Gastroesophageal sphincter (tissue), 4 donors: ENCODE measurements at regions not wholly inside any gene's neighbourhood (a gene's known extent, or its start where the extent isn't known, plus 50 kb on each side); places are given as distances from the start of the nearest gene placed in this dataset.
"Not testable (repeated sequence)": the region's sequence is repeated elsewhere in the genome, so short reads cannot be mapped to it uniquely, and the experiment has no call there.

Source experiments
- ATAC-seq: fragments of 150-250 bp; one replicate; pipeline ENCODE4 v1.9.1; 2016; ENCODE audit warnings: mild to moderate bottlenecking, moderate library complexity
- H3K27ac ChIP-seq, 4 donors: fragments of 200-600 bp; sonication (generic) in 3 of 4; 1 replicate in 3 of 4; 2 replicates in 1 of 4; pipeline ENCODE4 v1.5.1; 2016 to 2019
- H3K27me3 ChIP-seq: fragments of 200-600 bp; sonication (generic); one replicate; pipeline ENCODE4 v1.5.1; 2019
- H3K36me3 ChIP-seq, 2 donors: fragments of 200-600 bp; sonication (generic); one replicate each; pipeline ENCODE4 v1.5.1; 2019; ENCODE audit warnings: control low read depth in 1 of 2
- H3K4me1 ChIP-seq, 3 donors: fragments of 200-600 bp; sonication (generic); 1 replicate in 2 of 3; 2 replicates in 1 of 3; pipeline ENCODE4 v1.5.1; 2016 to 2019; ENCODE audit warnings: control low read depth in 2 of 3
- H3K4me3 ChIP-seq, 2 donors: fragments of 200-600 bp; sonication (generic); one replicate each; pipeline ENCODE4 v1.5.1; 2019; ENCODE audit warnings: mild to moderate bottlenecking in 1 of 2, moderate library complexity in 1 of 2
- H3K9me3 ChIP-seq, 3 donors: fragments of 200-600 bp; sonication (generic); one replicate each; pipeline ENCODE4 v1.5.1; 2017 to 2019; ENCODE audit warnings: control low read depth in 2 of 3
- WGBS, 2 donors: methylation state at CpG; one replicate each; pipeline ENCODE4 v1.1.5; 2018; ENCODE audit warnings: low coverage in 1 of 2; 5-methylcytosine and 5-hydroxymethylcytosine counted together

GRCh38 chr16:16526998-16527397 is 148.1 kb downstream of the NPIPA7 start:
- not testable (repeated sequence) for ATAC-seq, H3K36me3 ChIP-seq, H3K4me1 ChIP-seq, H3K27me3 ChIP-seq, H3K27ac ChIP-seq, H3K4me3 ChIP-seq, H3K9me3 ChIP-seq
- WGBS, 2 donors: no CpG with 5 or more reads among the region's 13 CpGs

- H3K36me3 ChIP-seq, H3K4me1 ChIP-seq, ATAC-seq, H3K9me3 ChIP-seq, H3K27me3 ChIP-seq, H3K4me3 ChIP-seq, H3K27ac ChIP-seq: not testable (repeated sequence)
- WGBS, 2 donors: no CpG with 5 or more reads among the region's 5 CpGs
Observed at GRCh38 chr16:16530744-16531143, 151.8 kb downstream of the NPIPA7 start.

- not testable (repeated sequence) for H3K27ac ChIP-seq, H3K4me1 ChIP-seq, ATAC-seq, H3K4me3 ChIP-seq, H3K36me3 ChIP-seq, H3K9me3 ChIP-seq, H3K27me3 ChIP-seq
- 89% methylated on average over 3 of the region's 4 CpGs; no CpG with 5 or more reads in 1 of the 2 donors for WGBS, 2 donors
Observed at GRCh38 chr16:16535565-16535964, 156.6 kb downstream of the NPIPA7 start.

DNA sequence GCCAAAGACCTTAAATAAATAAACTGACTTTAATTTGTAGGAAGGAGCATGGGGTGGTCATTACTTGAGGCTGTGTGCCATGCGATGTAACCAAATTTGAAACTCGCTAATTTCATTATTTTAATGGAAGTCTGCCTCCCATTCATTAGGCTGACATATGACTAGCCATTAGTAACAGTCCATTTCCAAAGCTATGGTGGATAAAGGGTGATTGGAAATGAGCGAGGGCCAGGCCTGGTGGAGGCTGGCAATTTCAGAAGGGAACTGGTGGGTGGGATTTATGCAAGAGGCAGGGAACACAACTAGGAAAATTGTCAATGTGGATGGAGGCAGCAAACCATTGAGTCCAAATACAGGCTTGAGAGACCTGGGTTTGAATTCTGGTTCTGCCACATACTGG is 157.2 kb downstream of the NPIPA7 start:
- H3K4me1 ChIP-seq, H3K36me3 ChIP-seq, H3K27ac ChIP-seq, H3K9me3 ChIP-seq, ATAC-seq, H3K27me3 ChIP-seq, H3K4me3 ChIP-seq: not testable (repeated sequence)
- 82 to 94% methylated on average over 2 to 3 of the region's 3 CpGs for WGBS, 2 donors

GRCh38 chr16:16549710-16550109 is 170.8 kb downstream of the NPIPA7 start:
- not testable (repeated sequence) for H3K36me3 ChIP-seq, H3K4me3 ChIP-seq, H3K27me3 ChIP-seq, H3K27ac ChIP-seq, H3K4me1 ChIP-seq, H3K9me3 ChIP-seq, ATAC-seq
- 73 to 100% methylated on average over 1 of the region's 3 CpGs for WGBS, 2 donors

DNA sequence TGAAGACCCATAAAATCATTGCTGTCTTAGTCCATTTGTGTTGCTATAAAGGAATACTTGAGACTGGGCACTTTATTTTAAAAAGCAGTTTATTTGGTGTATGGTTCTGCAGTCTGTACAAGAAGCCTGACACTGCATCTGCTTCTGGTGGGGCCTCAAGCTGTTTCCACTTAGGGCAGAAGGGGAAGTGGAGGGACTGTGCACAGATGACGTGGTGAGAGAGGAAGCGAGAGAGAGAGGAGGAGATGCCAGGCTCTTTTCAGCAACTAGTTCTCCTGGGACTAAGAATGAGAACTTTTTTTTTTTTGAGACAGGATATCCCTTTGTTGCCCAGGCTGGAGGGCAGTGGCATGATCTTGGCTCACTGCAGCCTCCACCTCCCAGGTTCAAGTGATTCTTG is 171.9 kb downstream of the NPIPA7 start:
- not testable (repeated sequence) for ATAC-seq, H3K4me3 ChIP-seq, H3K27me3 ChIP-seq, H3K27ac ChIP-seq, H3K36me3 ChIP-seq, H3K4me1 ChIP-seq, H3K9me3 ChIP-seq
- 60 to 79% methylated on average over 1 to 2 of the region's 2 CpGs for WGBS, 2 donors

DNA sequence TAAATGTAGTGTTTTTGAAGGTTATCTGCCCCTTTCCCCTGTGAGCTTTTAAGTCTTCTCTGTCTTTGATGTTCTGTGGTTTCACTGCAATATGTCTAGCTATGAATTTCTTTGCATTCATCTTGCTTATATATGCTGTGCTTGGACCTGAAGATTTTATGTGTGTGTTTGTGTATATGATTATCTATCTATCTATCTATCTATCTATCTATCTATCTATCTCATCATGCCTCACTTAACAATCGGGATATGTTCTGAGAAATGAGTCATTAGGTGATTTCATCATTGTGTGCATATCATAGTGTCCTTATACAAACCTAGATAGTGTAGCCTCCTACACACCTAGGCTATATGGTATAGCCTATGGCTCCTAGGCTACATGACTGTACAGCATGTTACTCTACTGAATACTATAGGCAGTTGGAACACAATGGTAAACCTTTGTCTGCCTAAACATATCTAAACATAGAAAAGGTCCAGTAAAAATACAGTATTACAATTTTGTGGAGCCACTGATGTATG is 173.9 kb downstream of the NPIPA7 start:
- not testable (repeated sequence) for H3K4me1 ChIP-seq, H3K36me3 ChIP-seq, H3K4me3 ChIP-seq, H3K9me3 ChIP-seq, ATAC-seq, H3K27ac ChIP-seq, H3K27me3 ChIP-seq
- WGBS, 2 donors: 38% methylated on average over 1 of the region's 1 CpG; no CpG with 5 or more reads in 1 of the 2 donors

- ATAC-seq, H3K4me1 ChIP-seq, H3K4me3 ChIP-seq, H3K27ac ChIP-seq, H3K27me3 ChIP-seq, H3K9me3 ChIP-seq, H3K36me3 ChIP-seq: not testable (repeated sequence)
- no CpG with 5 or more reads among the region's 9 CpGs for WGBS, 2 donors
Observed at GRCh38 chr16:16559179-16559740, 180.3 kb downstream of the NPIPA7 start.

DNA sequence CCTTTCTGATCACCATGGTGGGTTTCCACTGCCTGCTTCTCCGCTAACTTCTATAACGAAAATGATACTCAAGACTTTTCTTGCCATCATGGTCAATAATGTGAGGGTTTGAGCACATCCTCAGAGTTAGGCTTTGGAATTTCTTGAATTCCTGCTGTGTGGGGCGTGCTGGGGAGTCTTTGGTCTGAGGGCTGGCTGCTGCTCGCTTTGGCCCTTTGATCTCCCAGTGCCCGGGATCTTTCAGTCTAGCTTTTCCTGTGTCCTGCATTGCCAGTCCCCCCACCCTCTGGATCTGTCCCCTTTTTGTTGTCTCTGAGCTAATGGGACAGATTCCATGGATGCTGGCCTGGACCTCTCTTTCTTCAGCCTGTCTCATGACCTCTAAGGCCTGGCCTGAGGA is 182.6 kb downstream of the NPIPA7 start:
- not testable (repeated sequence) for H3K4me3 ChIP-seq

DNA sequence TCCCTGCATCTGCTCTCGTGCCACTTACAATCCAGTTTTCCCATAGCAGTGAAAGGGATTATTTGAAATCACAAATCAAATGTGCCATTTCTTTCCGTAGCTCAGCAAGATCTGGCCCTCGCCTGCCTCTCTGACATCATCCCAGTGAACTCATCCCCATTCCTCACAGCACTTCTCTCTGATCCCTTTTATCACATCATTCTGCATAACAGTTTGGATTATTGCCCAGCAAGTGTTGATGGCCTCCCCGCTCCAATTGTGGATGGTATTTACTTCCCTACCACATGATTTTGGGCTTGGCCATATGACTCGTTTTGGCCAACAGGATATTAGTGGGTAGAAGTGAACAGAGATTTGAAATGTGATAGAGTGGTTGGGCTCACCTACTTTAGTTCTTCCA is 185.0 kb downstream of the NPIPA7 start:
- H3K27ac ChIP-seq, ATAC-seq, H3K4me3 ChIP-seq, H3K9me3 ChIP-seq, H3K27me3 ChIP-seq, H3K36me3 ChIP-seq, H3K4me1 ChIP-seq: not testable (repeated sequence)
- WGBS, 2 donors: no CpG with 5 or more reads among the region's 5 CpGs

More for the DNA sequence above, 182.6 kb downstream of the NPIPA7 start:
- H3K9me3 ChIP-seq, H3K4me1 ChIP-seq, H3K36me3 ChIP-seq, H3K27ac ChIP-seq, H3K27me3 ChIP-seq, ATAC-seq: not testable (repeated sequence)
- 40 to 66% methylated on average over 1 to 5 of the region's 5 CpGs for WGBS, 2 donors

- not testable (repeated sequence) for H3K9me3 ChIP-seq, H3K4me3 ChIP-seq, H3K27ac ChIP-seq, H3K36me3 ChIP-seq, ATAC-seq, H3K4me1 ChIP-seq, H3K27me3 ChIP-seq
- no CpG with 5 or more reads among the region's 7 CpGs for WGBS, 2 donors
Observed at GRCh38 chr16:16565326-16565725, 186.4 kb downstream of the NPIPA7 start.

DNA sequence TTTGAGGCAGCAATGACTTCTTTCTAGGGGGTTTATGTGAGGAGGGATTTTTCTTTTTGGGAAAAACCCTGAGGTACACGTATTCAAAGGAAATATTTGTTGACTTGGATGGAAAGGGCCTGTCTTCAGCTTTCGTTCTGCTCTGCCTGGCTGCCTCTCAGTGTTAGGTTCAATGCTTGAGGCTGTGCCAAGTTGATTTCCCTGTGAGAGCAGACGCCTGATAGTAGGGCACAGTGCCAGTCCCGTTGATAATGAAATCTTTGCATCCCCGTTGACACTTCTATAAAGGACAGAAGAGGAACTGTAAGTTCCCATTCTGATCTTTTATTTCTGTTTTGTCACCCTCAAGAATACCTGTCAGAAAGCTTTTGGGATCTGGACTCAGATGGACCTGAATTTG is 191.1 kb downstream of the NPIPA7 start:
- not testable (repeated sequence) for H3K27ac ChIP-seq, H3K4me3 ChIP-seq, ATAC-seq, H3K27me3 ChIP-seq, H3K4me1 ChIP-seq, H3K36me3 ChIP-seq, H3K9me3 ChIP-seq
- WGBS, 2 donors: 15 to 44% methylated on average over 5 of the region's 5 CpGs

DNA sequence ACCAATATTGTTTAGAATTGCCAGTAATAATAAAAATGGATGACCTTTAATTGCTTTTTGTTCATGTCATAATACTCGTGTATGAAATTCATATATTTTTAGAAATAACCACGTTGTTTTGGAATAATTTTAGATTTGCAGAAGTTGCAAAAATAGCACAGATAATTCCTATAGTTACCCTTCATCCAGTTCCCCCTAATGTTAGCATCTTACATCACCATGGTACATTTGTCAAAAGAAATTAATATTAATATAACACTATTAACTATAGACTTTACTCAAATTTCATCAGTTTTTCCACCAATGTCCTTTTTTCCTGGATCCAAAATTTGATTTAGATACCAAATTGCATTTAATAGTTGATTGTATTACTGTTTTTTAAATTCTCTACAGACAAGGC is 191.9 kb downstream of the NPIPA7 start:
- not testable (repeated sequence) for H3K27ac ChIP-seq, H3K36me3 ChIP-seq, ATAC-seq, H3K4me3 ChIP-seq, H3K9me3 ChIP-seq, H3K27me3 ChIP-seq, H3K4me1 ChIP-seq
- WGBS, 2 donors: 50 to 53% methylated on average over 2 of the region's 2 CpGs

GRCh38 chr16:16572130-16572774 is 193.3 kb downstream of the NPIPA7 start:
- not testable (repeated sequence) for ATAC-seq, H3K9me3 ChIP-seq
- WGBS, 2 donors: no CpG with 5 or more reads among the region's 10 CpGs

More at GRCh38 chr16:16572130-16572774, 193.3 kb downstream of the NPIPA7 start:
- not testable (repeated sequence) for H3K27ac ChIP-seq, H3K36me3 ChIP-seq, H3K27me3 ChIP-seq, H3K4me1 ChIP-seq, H3K4me3 ChIP-seq
